WTC11 (cell line): ENCODE measurements at regions not wholly inside any gene's neighbourhood (a gene's known extent, or its start where the extent isn't known, plus 50 kb on each side); places are given as distances from the start of the nearest gene placed in this dataset.

Experiments
- ATAC-seq: fragments of 200-7000 bp; cut with Tn5 transposase; 2 replicates; pipeline ENCODE4 v1.10.0; 2021; ENCODE audit warnings: mild to moderate bottlenecking, moderate library complexity
- CTCF ChIA-PET: fragments of 300-600 bp; sonication (Branson Sonifier 250); formaldehyde crosslinking; loops from one replicate; lab custom pipeline; 2021; ENCODE audit warnings: antibody characterized with exemption; lab: Charles Lee
- POLR2A ChIA-PET: fragments of 350-600 bp; sonication (Branson Sonifier 250); formaldehyde crosslinking; loops from one replicate; lab custom pipeline; 2021; ENCODE audit warnings: antibody characterized with exemption; lab: Charles Lee
- DNase-seq: peaks from one replicate; pipeline ENCODE4 v3.0.0; 2021; ENCODE audit warnings: low spot score
- H3K27ac Mint-ChIP-seq: 2 replicates; pipeline ENCODE4 v1.8.0; 2021; ENCODE audit warnings: mixed read lengths
- H3K27me3 Mint-ChIP-seq: 2 replicates; pipeline ENCODE4 v1.8.0; 2021; ENCODE audit warnings: low read depth, mild to moderate bottlenecking, moderate library complexity, mixed read lengths
- H3K36me3 Mint-ChIP-seq: 2 replicates; pipeline ENCODE4 v1.8.0; 2021; ENCODE audit warnings: mixed read lengths
- H3K4me1 Mint-ChIP-seq: 2 replicates; pipeline ENCODE4 v1.8.0; 2022; ENCODE audit warnings: mixed read lengths
- H3K4me3 Mint-ChIP-seq: 2 replicates; pipeline ENCODE4 v1.8.0; 2021; ENCODE audit warnings: mild to moderate bottlenecking, moderate library complexity, mixed read lengths
- H3K9me3 Mint-ChIP-seq: 2 replicates; pipeline ENCODE4 v1.8.0; 2021; ENCODE audit warnings: mixed read lengths
- ARID4B ChIP-seq: sonication (generic); formaldehyde crosslinking; IDR thresholded peaks from 2 replicates; pipeline ENCODE4 v1.8.0; 2023; ENCODE audit warnings: missing genetic modification reagents, mild to moderate bottlenecking, borderline replicate concordance
- CTCF ChIP-seq: fragments of 200-600 bp; IDR thresholded peaks from 2 replicates; pipeline ENCODE4 v1.8.0; 2022; ENCODE audit warnings: antibody characterized with exemption
- E2F5 ChIP-seq: sonication (generic); formaldehyde crosslinking; IDR thresholded peaks from 2 replicates; pipeline ENCODE4 v1.8.1; 2022; ENCODE audit warnings: mild to moderate bottlenecking, moderate library complexity, missing genetic modification reagents
- HMGA2 ChIP-seq: fragments of 250-450 bp; sonication (Bioruptor Pico); IDR thresholded peaks from 2 replicates; pipeline ENCODE4 v1.4.0; 2021; ENCODE audit warnings: mild to moderate bottlenecking, moderate library complexity
- MYBL2 ChIP-seq: sonication (generic); formaldehyde crosslinking; IDR thresholded peaks from 2 replicates; pipeline ENCODE4 v1.8.1; 2023; ENCODE audit warnings: mild to moderate bottlenecking, moderate library complexity, missing genetic modification reagents
- NR1H2 ChIP-seq: sonication (generic); formaldehyde crosslinking; IDR thresholded peaks from 2 replicates; pipeline ENCODE4 v1.9.0; 2021; ENCODE audit warnings: mild to moderate bottlenecking, moderate library complexity, missing genetic modification reagents
- PREB ChIP-seq: sonication (generic); formaldehyde crosslinking; IDR thresholded peaks from 2 replicates; pipeline ENCODE4 v1.8.1; 2022; ENCODE audit warnings: mild to moderate bottlenecking, missing genetic modification reagents, moderate library complexity, borderline replicate concordance
- RORB ChIP-seq: fragments of 250-450 bp; sonication (Bioruptor Pico); IDR thresholded peaks from 2 replicates; pipeline ENCODE4 v1.9.0; 2021; ENCODE audit warnings: mild to moderate bottlenecking
- STAT6 ChIP-seq: sonication (generic); formaldehyde crosslinking; conservative IDR thresholded peaks from 2 replicates; pipeline ENCODE4 v1.8.1; 2023; ENCODE audit warnings: mild to moderate bottlenecking, low read depth, missing genetic modification reagents, moderate library complexity
- TP53 ChIP-seq: sonication (generic); formaldehyde crosslinking; IDR thresholded peaks from 2 replicates; pipeline ENCODE4 v1.8.1; 2023; ENCODE audit warnings: mild to moderate bottlenecking, missing genetic modification reagents
- USF2 ChIP-seq: sonication (generic); formaldehyde crosslinking; IDR thresholded peaks from 2 replicates; pipeline ENCODE4 v1.8.1; 2023; ENCODE audit warnings: mild to moderate bottlenecking, missing genetic modification reagents, moderate library complexity
- ZBTB21 ChIP-seq: sonication (generic); formaldehyde crosslinking; IDR thresholded peaks from 2 replicates; pipeline ENCODE4 v1.8.1; 2023; ENCODE audit warnings: mild to moderate bottlenecking, missing genetic modification reagents, borderline replicate concordance
- ZNF317 ChIP-seq: sonication (generic); formaldehyde crosslinking; IDR thresholded peaks from 2 replicates; pipeline ENCODE4 v1.8.1; 2023; ENCODE audit warnings: low read depth, mild to moderate bottlenecking, moderate library complexity, missing genetic modification reagents, borderline replicate concordance
- TF ChIP-seq, protein P1 (sequence below): sonication (generic); formaldehyde crosslinking; conservative IDR thresholded peaks from 2 replicates; pipeline ENCODE4 v1.8.1; 2022; ENCODE audit warnings: mild to moderate bottlenecking, missing genetic modification reagents
- TF ChIP-seq, protein P2 (sequence below): sonication (generic); formaldehyde crosslinking; IDR thresholded peaks from 2 replicates; pipeline ENCODE4 v1.8.0; 2023; ENCODE audit warnings: missing genetic modification reagents
- TF ChIP-seq, protein P3 (sequence below): sonication (generic); formaldehyde crosslinking; IDR thresholded peaks from 2 replicates; pipeline ENCODE4 v1.8.1; 2023; ENCODE audit warnings: mild to moderate bottlenecking, missing genetic modification reagents
- TF ChIP-seq, protein P4 (sequence below): sonication (generic); formaldehyde crosslinking; IDR thresholded peaks from 2 replicates; pipeline ENCODE4 v1.8.0; 2022; ENCODE audit warnings: mild to moderate bottlenecking, missing genetic modification reagents

GRCh38 chr2:221973502-221973901 is 325.3 kb downstream of the PAX3 start:
- Mint-ChIP-seq H3K36me3 (no peaks in the 10 kb centered on the region), H3K4me1 (peaks cover 15% of the 10 kb centered on the region), H3K27me3 (no peaks in the 10 kb centered on the region), H3K4me3 (no peak overlapping the region), H3K9me3 (peaks cover 3% of the 10 kb centered on the region; the same call in 1 of the 2 replicates)
- ChIA-PET CTCF (interaction anchor here (0.6 kb wide), 1 partner anchor 857 kb away, joined by 3 read pairs; no protein-coding TSS in a partner anchor), POLR2A (no interaction called here)
- DNase-seq: no peak
- TF ChIP-seq, protein P1, sequence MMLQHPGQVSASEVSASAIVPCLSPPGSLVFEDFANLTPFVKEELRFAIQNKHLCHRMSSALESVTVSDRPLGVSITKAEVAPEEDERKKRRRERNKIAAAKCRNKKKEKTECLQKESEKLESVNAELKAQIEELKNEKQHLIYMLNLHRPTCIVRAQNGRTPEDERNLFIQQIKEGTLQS: no peak
- no peak for TF ChIP-seq RORB
- no peak for TF ChIP-seq NR1H2 (CRISPR knock-in tag)
- TF ChIP-seq CTCF: no peak
- no peak for TF ChIP-seq USF2 (CRISPR knock-in tag)
- no peak for TF ChIP-seq MYBL2 (CRISPR knock-in tag)
- no peak for TF ChIP-seq HMGA2 (CRISPR knock-in tag)
- no peak for TF ChIP-seq TP53 (CRISPR knock-in tag)
- no peak for TF ChIP-seq PREB
- TF ChIP-seq, all 79 proteins: peak for 0
- no peak overlapping the region for H3K27ac Mint-ChIP-seq
- no peak for ATAC-seq

DNA sequence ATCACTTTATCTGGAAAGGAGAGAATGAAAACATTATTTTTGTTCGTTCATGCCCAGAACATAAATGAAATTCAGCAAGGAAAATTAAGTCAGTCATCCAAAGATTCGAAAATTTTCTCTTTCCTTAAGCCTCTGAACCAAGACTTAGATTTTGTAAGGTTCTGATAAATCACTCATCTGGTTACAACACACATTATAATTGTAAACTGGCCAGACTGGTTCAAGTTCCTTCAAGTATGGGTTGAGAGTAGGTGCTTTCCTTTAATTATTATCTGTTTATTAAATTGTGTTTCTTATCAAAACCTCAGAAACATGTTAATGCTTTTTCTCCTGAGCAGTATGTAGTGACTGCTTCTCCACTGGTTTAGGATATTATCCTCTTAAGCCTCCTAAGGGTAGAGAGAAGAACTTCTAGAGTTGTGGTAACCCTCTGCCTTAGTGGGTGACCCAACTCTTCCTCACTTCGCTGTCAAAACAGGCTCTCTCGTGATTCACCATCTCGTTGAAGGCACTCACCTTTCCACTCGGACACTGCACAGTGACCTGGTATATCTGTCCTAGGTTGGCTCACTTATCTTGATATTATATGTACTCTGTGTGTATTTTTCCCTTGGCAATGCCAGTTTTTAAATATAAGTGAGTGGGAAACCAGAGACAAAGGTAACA is 325.9 kb downstream of the PAX3 start:
- Mint-ChIP-seq H3K36me3 (no peaks in the 10 kb centered on the region), H3K27ac (no peak overlapping the region), H3K4me1 (peaks cover 15% of the 10 kb centered on the region), H3K27me3 (no peaks in the 10 kb centered on the region), H3K9me3 (peaks cover 3% of the 10 kb centered on the region; the same call in 1 of the 2 replicates), H3K4me3 (no peak overlapping the region)
- ChIA-PET CTCF (no interaction called here), POLR2A (no interaction called here)
- ATAC-seq (no peak), DNase-seq (no peak)
- TF ChIP-seq, protein P2, sequence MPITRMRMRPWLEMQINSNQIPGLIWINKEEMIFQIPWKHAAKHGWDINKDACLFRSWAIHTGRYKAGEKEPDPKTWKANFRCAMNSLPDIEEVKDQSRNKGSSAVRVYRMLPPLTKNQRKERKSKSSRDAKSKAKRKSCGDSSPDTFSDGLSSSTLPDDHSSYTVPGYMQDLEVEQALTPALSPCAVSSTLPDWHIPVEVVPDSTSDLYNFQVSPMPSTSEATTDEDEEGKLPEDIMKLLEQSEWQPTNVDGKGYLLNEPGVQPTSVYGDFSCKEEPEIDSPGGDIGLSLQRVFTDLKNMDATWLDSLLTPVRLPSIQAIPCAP (CRISPR knock-in tag): no peak
- TF ChIP-seq, protein P3, sequence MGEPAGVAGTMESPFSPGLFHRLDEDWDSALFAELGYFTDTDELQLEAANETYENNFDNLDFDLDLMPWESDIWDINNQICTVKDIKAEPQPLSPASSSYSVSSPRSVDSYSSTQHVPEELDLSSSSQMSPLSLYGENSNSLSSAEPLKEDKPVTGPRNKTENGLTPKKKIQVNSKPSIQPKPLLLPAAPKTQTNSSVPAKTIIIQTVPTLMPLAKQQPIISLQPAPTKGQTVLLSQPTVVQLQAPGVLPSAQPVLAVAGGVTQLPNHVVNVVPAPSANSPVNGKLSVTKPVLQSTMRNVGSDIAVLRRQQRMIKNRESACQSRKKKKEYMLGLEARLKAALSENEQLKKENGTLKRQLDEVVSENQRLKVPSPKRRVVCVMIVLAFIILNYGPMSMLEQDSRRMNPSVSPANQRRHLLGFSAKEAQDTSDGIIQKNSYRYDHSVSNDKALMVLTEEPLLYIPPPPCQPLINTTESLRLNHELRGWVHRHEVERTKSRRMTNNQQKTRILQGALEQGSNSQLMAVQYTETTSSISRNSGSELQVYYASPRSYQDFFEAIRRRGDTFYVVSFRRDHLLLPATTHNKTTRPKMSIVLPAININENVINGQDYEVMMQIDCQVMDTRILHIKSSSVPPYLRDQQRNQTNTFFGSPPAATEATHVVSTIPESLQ (CRISPR knock-in tag): no peak
- TF ChIP-seq ARID4B (CRISPR knock-in tag): no peak
- TF ChIP-seq, protein P1: no peak
- TF ChIP-seq E2F5 (CRISPR knock-in tag): no peak
- no peak for TF ChIP-seq ZBTB21 (CRISPR knock-in tag)
- no peak for TF ChIP-seq ZNF317 (CRISPR knock-in tag)
- TF ChIP-seq STAT6 (CRISPR knock-in tag): no peak
- TF ChIP-seq, protein P4, sequence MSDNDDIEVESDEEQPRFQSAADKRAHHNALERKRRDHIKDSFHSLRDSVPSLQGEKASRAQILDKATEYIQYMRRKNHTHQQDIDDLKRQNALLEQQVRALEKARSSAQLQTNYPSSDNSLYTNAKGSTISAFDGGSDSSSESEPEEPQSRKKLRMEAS (CRISPR knock-in tag): no peak
